Nephron (organoid): ENCODE measurements at regions not wholly inside any gene's neighbourhood (a gene's known extent, or its start where the extent isn't known, plus 50 kb on each side); places are given as distances from the start of the nearest gene placed in this dataset.
A peak's percentile ranks its signal among the peaks of the same experiment; 100 is the strongest.
"Not testable (repeated sequence)": the region's sequence is repeated elsewhere in the genome, so short reads cannot be mapped to it uniquely, and the experiment has no call there.

ENCODE experiments used
- H3K27ac Mint-ChIP-seq, 3 experiments: 2 replicates each; pipeline ENCODE4 v1.8.0; 2020; ENCODE audit warnings: mixed read lengths in 3 of 3, mild to moderate bottlenecking in 2 of 3, moderate library complexity in 1 of 3
- H3K27me3 Mint-ChIP-seq: 2 replicates; pipeline ENCODE4 v1.8.0; 2021; ENCODE audit warnings: low read depth, mild to moderate bottlenecking, moderate library complexity, mixed read lengths
- H3K36me3 Mint-ChIP-seq: 2 replicates; pipeline ENCODE4 v1.8.0; 2020; ENCODE audit warnings: low read depth, mixed read lengths
- H3K4me1 Mint-ChIP-seq: 2 replicates; pipeline ENCODE4 v1.8.0; 2020; ENCODE audit warnings: mixed read lengths
- H3K4me3 Mint-ChIP-seq, 3 experiments: 2 replicates each; pipeline ENCODE4 v1.8.0; 2020; ENCODE audit warnings: mild to moderate bottlenecking in 3 of 3, mixed read lengths in 3 of 3, moderate library complexity in 2 of 3
- H3K9me3 Mint-ChIP-seq: 2 replicates; pipeline ENCODE4 v1.8.0; 2020; ENCODE audit warnings: mixed read lengths
- CTCF ChIP-seq, 3 experiments: fragments of 200-600 bp; sonication (generic); IDR thresholded peaks; one replicate each; pipeline ENCODE4 v1.5.0; 2021; ENCODE audit warnings: antibody characterized with exemption in 3 of 3; ENCODE audit not compliant: unreplicated experiment in 3 of 3

GRCh38 chr3:66934041-66934440 is 64.1 kb upstream of the KBTBD8 start:
- no peaks in the 10 kb centered on the region for H3K9me3 Mint-ChIP-seq
- no peaks in the 10 kb centered on the region for H3K36me3 Mint-ChIP-seq
- peaks cover 57% of the 10 kb centered on the region for H3K4me1 Mint-ChIP-seq
- no peak overlapping the region for H3K4me3 Mint-ChIP-seq
- no peak overlapping the region for H3K27ac Mint-ChIP-seq
- no peak for TF ChIP-seq CTCF (IDR thresholded peaks at IDR 0.05; ENCODE audit: unreplicated experiment in 3 of 3)
- no peaks in the 10 kb centered on the region for H3K27me3 Mint-ChIP-seq

GRCh38 chr3:66934725-66935124 is 63.4 kb upstream of the KBTBD8 start:
- H3K4me1 Mint-ChIP-seq = peaks cover 57% of the 10 kb centered on the region
- H3K4me3 Mint-ChIP-seq = no peak overlapping the region
- no peaks in the 10 kb centered on the region for H3K36me3 Mint-ChIP-seq
- no peaks in the 10 kb centered on the region for H3K9me3 Mint-ChIP-seq
- H3K27me3 Mint-ChIP-seq = no peaks in the 10 kb centered on the region
- H3K27ac Mint-ChIP-seq = no peak overlapping the region
- TF ChIP-seq CTCF (IDR thresholded peaks at IDR 0.05; ENCODE audit: unreplicated experiment in 3 of 3) = no peak

GRCh38 chr3:66937041-66937440 is 61.1 kb upstream of the KBTBD8 start:
- H3K4me1 Mint-ChIP-seq = peaks cover 40% of the 10 kb centered on the region
- H3K36me3 Mint-ChIP-seq, H3K9me3 Mint-ChIP-seq, H3K4me3 Mint-ChIP-seq, H3K27ac Mint-ChIP-seq, H3K27me3 Mint-ChIP-seq: not testable (repeated sequence)

- TF ChIP-seq CTCF (IDR thresholded peaks at IDR 0.05; ENCODE audit: unreplicated experiment in 3 of 3) = peak; percentile 75 to 83 (median 82)
- Mint-ChIP-seq H3K27ac (peak overlapping the region in 2 of 3 experiments; percentile 12 to 71), H3K4me1 (peaks cover 30% of the 10 kb centered on the region), H3K9me3 (peaks cover 7% of the 10 kb centered on the region), H3K36me3 (no peaks in the 10 kb centered on the region), H3K4me3 (peak overlapping the region in 1 of 3 experiments; percentile 73), H3K27me3 (no peaks in the 10 kb centered on the region)
Observed at GRCh38 chr3:66938338-66938963, 59.7 kb upstream of the KBTBD8 start.

- Mint-ChIP-seq H3K4me3 (no peak overlapping the region), H3K9me3 (peaks cover 5% of the 10 kb centered on the region), H3K4me1 (no peaks in the 10 kb centered on the region), H3K27me3 (no peaks in the 10 kb centered on the region), H3K27ac (no peak overlapping the region), H3K36me3 (no peaks in the 10 kb centered on the region)
- TF ChIP-seq CTCF (IDR thresholded peaks at IDR 0.05; ENCODE audit: unreplicated experiment in 3 of 3) = no peak
Observed at GRCh38 chr3:66948041-66948440, 50.1 kb upstream of the KBTBD8 start.
